ENCODE measurements at regions not wholly inside any gene's neighbourhood (a gene's known extent, or its start where the extent isn't known, plus 50 kb on each side); places are given as distances from the start of the nearest gene placed in this dataset.

GRCh38 chr16:66084306-66084705 lies 282.2 kb upstream of the CDH5 start:
- TF ChIP-seq, protein P1, sequence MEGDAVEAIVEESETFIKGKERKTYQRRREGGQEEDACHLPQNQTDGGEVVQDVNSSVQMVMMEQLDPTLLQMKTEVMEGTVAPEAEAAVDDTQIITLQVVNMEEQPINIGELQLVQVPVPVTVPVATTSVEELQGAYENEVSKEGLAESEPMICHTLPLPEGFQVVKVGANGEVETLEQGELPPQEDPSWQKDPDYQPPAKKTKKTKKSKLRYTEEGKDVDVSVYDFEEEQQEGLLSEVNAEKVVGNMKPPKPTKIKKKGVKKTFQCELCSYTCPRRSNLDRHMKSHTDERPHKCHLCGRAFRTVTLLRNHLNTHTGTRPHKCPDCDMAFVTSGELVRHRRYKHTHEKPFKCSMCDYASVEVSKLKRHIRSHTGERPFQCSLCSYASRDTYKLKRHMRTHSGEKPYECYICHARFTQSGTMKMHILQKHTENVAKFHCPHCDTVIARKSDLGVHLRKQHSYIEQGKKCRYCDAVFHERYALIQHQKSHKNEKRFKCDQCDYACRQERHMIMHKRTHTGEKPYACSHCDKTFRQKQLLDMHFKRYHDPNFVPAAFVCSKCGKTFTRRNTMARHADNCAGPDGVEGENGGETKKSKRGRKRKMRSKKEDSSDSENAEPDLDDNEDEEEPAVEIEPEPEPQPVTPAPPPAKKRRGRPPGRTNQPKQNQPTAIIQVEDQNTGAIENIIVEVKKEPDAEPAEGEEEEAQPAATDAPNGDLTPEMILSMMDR (IDR thresholded peaks at IDR 0.05), result no peak
- TF ChIP-seq PRRX2 (CRISPR knock-in tag; IDR thresholded peaks at IDR 0.05), result no peak
- no peak for TF ChIP-seq JUN (CRISPR knock-in tag; IDR thresholded peaks at IDR 0.05)
- TF ChIP-seq, protein P2, sequence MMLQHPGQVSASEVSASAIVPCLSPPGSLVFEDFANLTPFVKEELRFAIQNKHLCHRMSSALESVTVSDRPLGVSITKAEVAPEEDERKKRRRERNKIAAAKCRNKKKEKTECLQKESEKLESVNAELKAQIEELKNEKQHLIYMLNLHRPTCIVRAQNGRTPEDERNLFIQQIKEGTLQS (CRISPR knock-in tag; conservative IDR thresholded peaks at IDR 0.05), result no peak
- TF ChIP-seq ATF2 (CRISPR knock-in tag; IDR thresholded peaks at IDR 0.05; ENCODE audit: borderline replicate concordance, low read depth), result no peak
- no peak for TF ChIP-seq GABPB1 (CRISPR knock-in tag; IDR thresholded peaks at IDR 0.05)
- TF ChIP-seq CREB1 (CRISPR knock-in tag; IDR thresholded peaks at IDR 0.05), result no peak
- no peak for TF ChIP-seq MXD4 (CRISPR knock-in tag; IDR thresholded peaks at IDR 0.05; ENCODE audit: borderline replicate concordance)
- TF ChIP-seq ZNF138 (CRISPR knock-in tag; conservative IDR thresholded peaks at IDR 0.05), result no peak
- no peak for TF ChIP-seq ARID4B (CRISPR knock-in tag; IDR thresholded peaks at IDR 0.05; ENCODE audit: borderline replicate concordance)
- TF ChIP-seq SMAD4 (CRISPR knock-in tag; IDR thresholded peaks at IDR 0.05), result no peak
- no peak for TF ChIP-seq ZNF263 (CRISPR knock-in tag; IDR thresholded peaks at IDR 0.05; ENCODE audit: low read depth)

Data from WTC11 (cell line).